ENCODE measurements at regions not wholly inside any gene's neighbourhood (a gene's known extent, or its start where the extent isn't known, plus 50 kb on each side); places are given as distances from the start of the nearest gene placed in this dataset.

DNA sequence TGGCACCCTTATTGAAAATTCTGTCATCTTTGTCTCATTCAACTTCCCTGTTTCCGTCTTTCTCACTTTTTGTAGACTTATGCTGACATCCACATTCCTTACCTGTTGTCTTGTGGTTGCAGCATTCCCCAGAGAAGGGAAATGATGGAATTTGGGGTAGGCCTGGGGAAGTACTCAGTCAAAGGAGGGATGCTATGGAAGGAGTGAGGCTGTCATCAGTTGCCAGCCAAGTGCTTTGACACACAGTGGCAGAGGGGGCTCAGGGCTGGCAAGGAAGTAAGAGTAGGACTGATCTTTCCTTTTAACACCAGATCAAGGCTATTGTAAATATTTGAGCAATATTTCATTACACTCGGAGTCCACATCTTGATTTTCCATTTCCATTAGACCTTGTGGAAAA is 64.4 kb downstream of the RPLP1 start:
- Mint-ChIP-seq H3K4me1 (ENCODE audit: unreplicated experiment) (peaks cover 16% of the 10 kb centered on the region), H3K4me3 (no peak overlapping the region), H3K27me3 (peaks cover 25% of the 10 kb centered on the region), H3K27ac (no peak overlapping the region), H3K9me3 (no peaks in the 10 kb centered on the region), H3K36me3 (no peaks in the 10 kb centered on the region)
- no peak for DNase-seq (ENCODE audit: extremely low spot score, unreplicated experiment)
- TF ChIP-seq, protein P1, sequence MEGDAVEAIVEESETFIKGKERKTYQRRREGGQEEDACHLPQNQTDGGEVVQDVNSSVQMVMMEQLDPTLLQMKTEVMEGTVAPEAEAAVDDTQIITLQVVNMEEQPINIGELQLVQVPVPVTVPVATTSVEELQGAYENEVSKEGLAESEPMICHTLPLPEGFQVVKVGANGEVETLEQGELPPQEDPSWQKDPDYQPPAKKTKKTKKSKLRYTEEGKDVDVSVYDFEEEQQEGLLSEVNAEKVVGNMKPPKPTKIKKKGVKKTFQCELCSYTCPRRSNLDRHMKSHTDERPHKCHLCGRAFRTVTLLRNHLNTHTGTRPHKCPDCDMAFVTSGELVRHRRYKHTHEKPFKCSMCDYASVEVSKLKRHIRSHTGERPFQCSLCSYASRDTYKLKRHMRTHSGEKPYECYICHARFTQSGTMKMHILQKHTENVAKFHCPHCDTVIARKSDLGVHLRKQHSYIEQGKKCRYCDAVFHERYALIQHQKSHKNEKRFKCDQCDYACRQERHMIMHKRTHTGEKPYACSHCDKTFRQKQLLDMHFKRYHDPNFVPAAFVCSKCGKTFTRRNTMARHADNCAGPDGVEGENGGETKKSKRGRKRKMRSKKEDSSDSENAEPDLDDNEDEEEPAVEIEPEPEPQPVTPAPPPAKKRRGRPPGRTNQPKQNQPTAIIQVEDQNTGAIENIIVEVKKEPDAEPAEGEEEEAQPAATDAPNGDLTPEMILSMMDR (conservative IDR thresholded peaks at IDR 0.05), result no peak

- TF ChIP-seq, protein P1 (conservative IDR thresholded peaks at IDR 0.05), result no peak
- H3K4me3 Mint-ChIP-seq, result no peak overlapping the region
- H3K36me3 Mint-ChIP-seq, result no peaks in the 10 kb centered on the region
- DNase-seq (ENCODE audit: extremely low spot score, unreplicated experiment), result no peak
- peaks cover 16% of the 10 kb centered on the region for H3K4me1 Mint-ChIP-seq (ENCODE audit: unreplicated experiment)
- H3K9me3 Mint-ChIP-seq, result no peaks in the 10 kb centered on the region
- no peak overlapping the region for H3K27ac Mint-ChIP-seq
- peaks cover 27% of the 10 kb centered on the region for H3K27me3 Mint-ChIP-seq
Measured at GRCh38 chr15:69518806-69519205, 66.2 kb downstream of the RPLP1 start.

DNA sequence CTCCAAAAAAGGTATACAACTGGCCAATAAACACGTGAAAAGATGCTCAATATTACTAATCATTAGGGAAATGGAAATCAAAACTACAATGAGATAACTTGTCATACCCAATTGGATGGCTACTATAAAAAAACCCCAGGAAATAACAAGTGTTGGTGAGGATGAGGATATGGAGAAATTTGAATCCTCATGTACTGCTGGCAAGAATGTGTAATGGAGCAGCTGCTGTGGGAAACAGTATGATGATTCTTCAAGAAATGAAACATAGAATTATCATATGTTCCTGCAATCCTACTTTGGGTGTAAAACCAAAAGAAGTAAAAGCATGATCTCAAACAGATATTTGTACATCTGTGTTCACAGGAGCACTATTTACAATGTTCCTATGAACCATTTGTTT is 67.4 kb downstream of the RPLP1 start:
- Mint-ChIP-seq H3K9me3 (no peaks in the 10 kb centered on the region), H3K27ac (no peak overlapping the region), H3K36me3 (no peaks in the 10 kb centered on the region), H3K27me3 (peaks cover 32% of the 10 kb centered on the region), H3K4me3 (no peak overlapping the region), H3K4me1 (ENCODE audit: unreplicated experiment) (peaks cover 24% of the 10 kb centered on the region)
- TF ChIP-seq, protein P1 (conservative IDR thresholded peaks at IDR 0.05), result no peak
- no peak for DNase-seq (ENCODE audit: extremely low spot score, unreplicated experiment)

DNA sequence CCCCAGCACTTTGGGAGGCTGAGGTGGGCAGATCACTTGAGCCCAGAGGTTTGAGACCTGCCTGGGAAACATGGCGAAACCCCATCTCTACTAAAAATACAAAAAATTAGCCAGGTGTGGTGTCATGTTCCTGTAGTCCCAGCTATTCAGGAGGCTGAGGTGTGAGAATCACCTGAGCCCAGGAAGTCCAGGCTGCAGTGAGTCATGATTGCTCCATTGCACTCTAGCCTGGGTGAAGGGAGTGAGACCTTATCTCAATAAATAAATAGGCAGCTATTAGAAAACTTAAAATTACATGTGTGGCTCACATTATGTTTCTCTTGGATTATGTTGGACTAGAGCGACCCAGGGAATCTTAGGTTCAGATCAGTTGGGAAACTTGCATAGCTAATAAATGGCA is 69.7 kb downstream of the RPLP1 start:
- Mint-ChIP-seq H3K4me1 (ENCODE audit: unreplicated experiment) (peaks cover 35% of the 10 kb centered on the region), H3K4me3 (no peak overlapping the region), H3K27ac (no peak overlapping the region), H3K36me3 (no peaks in the 10 kb centered on the region), H3K27me3 (peaks cover 41% of the 10 kb centered on the region), H3K9me3 (no peaks in the 10 kb centered on the region)
- TF ChIP-seq, protein P1 (conservative IDR thresholded peaks at IDR 0.05), result no peak
- no peak for DNase-seq (ENCODE audit: extremely low spot score, unreplicated experiment)

DNA sequence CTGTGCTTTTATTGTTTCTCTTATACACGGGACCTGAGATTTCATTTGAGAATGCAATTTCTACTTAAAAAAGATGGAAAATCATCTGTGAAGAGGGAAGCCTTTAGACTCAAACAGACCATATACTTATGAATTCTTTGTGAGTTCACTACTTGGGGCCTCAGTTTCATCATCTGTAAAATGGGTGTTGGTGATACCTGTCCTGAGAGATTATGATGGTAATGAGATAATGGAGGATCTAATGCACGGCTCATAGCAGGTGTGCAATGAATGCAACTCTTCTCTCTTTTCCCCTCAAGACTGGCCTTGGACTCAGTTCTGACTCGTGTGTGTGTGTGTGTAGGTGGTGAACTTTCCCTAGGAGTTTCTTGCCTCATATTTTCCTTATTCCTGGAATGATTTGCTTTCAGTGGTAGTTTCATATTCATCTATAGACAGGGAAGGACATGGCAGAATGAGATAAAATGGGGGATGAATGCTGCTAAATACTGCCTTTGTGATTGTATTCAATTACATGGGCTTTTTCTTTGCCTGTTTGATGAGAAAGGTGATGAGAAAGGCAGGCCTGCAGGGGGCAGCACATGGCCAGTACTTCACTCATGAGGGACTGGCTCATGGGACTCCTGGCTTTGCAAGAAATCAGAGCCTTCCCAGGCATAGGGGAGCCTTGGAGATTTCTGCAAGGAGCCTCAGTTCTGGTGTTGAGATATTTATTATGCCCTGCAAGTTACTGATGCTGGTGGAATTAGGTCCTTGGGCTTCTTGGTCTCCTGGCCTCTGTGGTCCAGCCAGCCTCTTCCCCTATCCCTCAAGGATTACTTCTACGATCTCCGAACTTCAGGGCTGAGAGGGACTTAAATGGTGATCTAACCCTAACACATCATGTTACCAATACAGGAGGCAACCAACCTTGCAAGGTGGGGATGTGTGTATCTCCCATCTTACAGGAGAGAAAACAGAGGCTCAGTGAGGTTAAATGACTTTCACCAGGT is 70.7 kb downstream of the RPLP1 start:
- peak; percentile 87 for DNase-seq (ENCODE audit: extremely low spot score, unreplicated experiment)
- Mint-ChIP-seq H3K27me3 (peaks cover 46% of the 10 kb centered on the region), H3K36me3 (no peaks in the 10 kb centered on the region), H3K4me1 (ENCODE audit: unreplicated experiment) (peaks cover 35% of the 10 kb centered on the region), H3K9me3 (no peaks in the 10 kb centered on the region), H3K4me3 (peak overlapping the region; percentile 4), H3K27ac (no peak overlapping the region)
- TF ChIP-seq, protein P1 (conservative IDR thresholded peaks at IDR 0.05), result peak; percentile 94

All from type B pancreatic cell (in vitro differentiated cells).